AG09309 (cell line): ENCODE measurements at regions not wholly inside any gene's neighbourhood (a gene's known extent, or its start where the extent isn't known, plus 50 kb on each side); places are given as distances from the start of the nearest gene placed in this dataset.

Experiments used
- DNase-seq: peaks from one replicate; pipeline ENCODE4 v3.0.0-alpha.2; 2010; ENCODE audit warnings: low read depth
- H3K4me3 ChIP-seq: 2 replicates; pipeline ENCODE4 v1.5.1; 2011; ENCODE audit warnings: mild to moderate bottlenecking, low read depth, low read length, moderate library complexity; ENCODE audit not compliant: control insufficient read depth
- CTCF ChIP-seq: IDR thresholded peaks from 2 replicates; pipeline ENCODE4 v1.5.1; 2011; ENCODE audit warnings: mild to moderate bottlenecking, low read depth, low read length, inconsistent platforms; ENCODE audit not compliant: insufficient read depth, control insufficient read depth; ENCODE audit errors: missing control alignments

GRCh38 chr11:19604679-19605375 is 107.8 kb upstream of the NAV2 start:
- TF ChIP-seq CTCF = no peak
- no peak overlapping the region for H3K4me3 ChIP-seq

GRCh38 chr11:19603771-19604170 is 108.9 kb upstream of the NAV2 start:
- DNase-seq = no peak
- TF ChIP-seq CTCF = no peak
- no peak overlapping the region for H3K4me3 ChIP-seq

More at GRCh38 chr11:19604679-19605375, 107.8 kb upstream of the NAV2 start:
- DNase-seq = no peak

DNA sequence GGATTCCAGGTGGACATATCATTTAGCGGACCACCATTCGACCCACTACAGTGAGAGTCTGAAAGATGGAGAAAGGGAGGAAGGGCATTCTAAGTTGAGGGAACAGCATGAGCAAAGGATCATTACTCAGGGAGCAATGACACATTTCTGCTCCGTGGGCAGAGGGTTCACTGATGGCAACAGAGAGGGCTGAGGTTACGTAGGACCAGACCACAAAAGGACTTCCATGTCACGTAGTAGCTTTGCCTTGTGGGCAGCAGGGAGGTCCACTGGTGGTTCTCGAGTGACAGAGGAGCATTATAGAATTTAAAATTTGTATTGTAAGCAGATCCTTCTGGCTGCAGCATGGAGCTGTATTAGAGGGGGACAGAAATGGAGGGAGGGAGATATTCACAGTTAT is 109.7 kb upstream of the NAV2 start:
- DNase-seq = no peak
- H3K4me3 ChIP-seq = no peak overlapping the region
- no peak for TF ChIP-seq CTCF

- TF ChIP-seq CTCF = no peak
- H3K4me3 ChIP-seq = no peak overlapping the region
- no peak for DNase-seq
These were observed 110.2 kb upstream of the NAV2 start for GRCh38 chr11:19602406-19602805.

DNA sequence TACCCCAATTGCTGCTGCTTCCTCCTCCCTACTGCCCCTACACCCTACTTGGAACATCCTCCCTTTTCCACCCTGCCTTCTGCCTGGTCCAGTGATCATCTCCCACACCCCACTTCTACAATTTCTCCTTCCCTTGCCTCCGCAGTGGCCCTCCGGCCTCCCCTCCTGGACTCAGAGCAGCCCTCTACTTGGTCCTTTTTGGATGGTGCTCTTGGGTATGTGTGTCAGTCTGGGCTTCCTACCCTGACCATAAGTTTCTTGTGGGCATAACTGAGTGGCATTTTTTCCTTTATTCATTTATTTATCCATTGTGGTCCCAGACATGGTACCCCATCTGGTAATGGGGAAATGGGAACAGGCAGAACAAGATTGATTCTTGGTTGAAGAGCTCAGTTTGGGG is 111.4 kb upstream of the NAV2 start:
- DNase-seq = no peak
- TF ChIP-seq CTCF = no peak
- H3K4me3 ChIP-seq = no peak overlapping the region

DNA sequence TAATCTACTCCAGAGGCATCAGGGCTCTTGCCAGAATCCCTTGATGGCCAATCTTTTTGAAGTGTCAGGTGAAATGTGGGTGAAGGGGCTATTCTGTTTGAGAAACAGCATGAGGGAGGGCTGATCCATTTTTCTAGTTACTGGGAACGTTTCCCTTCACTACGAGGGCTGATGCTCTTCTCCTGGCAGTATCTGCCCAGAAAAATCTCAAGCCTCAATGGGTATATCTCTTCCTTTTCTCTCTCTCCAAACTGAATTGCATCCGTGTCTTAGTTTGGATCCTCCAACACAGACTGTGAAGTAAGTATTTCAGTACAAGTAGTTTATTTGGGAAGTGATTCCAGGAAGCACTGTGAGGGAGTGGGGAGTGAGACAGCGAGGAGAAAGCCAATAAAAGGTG is 113.0 kb upstream of the NAV2 start:
- no peak for TF ChIP-seq CTCF
- no peak for DNase-seq
- no peak overlapping the region for H3K4me3 ChIP-seq

DNA sequence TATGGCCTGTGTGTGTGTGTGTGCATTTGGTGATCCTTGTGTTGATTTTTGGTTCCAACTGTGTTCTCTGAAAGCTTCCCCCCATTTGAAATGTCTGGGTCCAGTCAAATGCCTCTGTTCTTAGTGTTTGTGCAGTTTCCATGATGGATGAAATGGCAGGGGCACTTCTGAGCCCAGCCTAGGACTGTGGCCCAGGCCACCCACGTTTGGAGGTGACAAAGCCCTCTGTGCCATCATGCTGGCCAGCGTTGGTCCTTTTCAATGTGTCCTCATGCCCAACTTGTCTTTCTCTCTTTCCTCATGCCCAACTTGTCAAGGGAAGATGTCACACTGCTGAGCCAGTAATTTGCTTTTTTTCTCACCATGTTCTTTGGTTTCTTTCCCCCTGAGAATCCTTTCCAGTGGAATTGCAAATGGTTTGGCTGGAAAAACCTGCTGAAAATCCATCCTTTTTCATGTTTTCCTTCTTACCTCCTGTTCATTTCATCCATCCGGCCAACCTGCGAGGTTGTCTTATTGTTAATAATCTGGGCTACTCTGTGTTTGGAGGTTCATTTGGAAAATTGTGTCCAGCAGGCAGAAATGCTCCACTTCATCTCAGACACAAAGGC is 113.7 kb upstream of the NAV2 start:
- no peak for DNase-seq
- no peak for TF ChIP-seq CTCF
- H3K4me3 ChIP-seq = no peak overlapping the region
